ENCODE measurements at regions not wholly inside any gene's neighbourhood (a gene's known extent, or its start where the extent isn't known, plus 50 kb on each side); places are given as distances from the start of the nearest gene placed in this dataset.
"Not testable (repeated sequence)": the region's sequence is repeated elsewhere in the genome, so short reads cannot be mapped to it uniquely, and the experiment has no call there.

- H3K4me3 ChIP-seq (ENCODE audit: low read depth, low read length) = no peak overlapping the region
- no peak for DNase-seq (ENCODE audit: low read depth)
Observed at GRCh38 chr16:87040169-87041117, 276.7 kb downstream of the C16orf95 start.

DNA sequence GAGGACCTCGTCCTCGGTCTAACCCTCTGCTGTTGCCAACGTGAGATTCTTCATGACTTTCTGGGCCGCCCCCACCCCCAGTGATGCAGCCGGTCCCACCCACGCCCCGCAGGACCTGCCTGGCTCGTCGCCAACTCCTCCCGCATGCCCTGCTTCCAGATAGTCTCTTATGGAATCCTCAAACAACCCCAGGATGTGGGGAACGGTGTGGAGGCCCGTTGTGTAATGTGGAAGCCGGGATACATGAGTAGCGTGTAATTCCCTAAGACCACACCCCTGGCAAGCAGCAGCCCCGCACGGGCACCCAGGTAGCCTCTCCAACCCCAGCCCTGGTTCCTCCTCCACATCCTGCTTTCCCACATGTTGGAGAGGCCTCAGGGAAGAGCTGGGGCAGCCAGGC, 275.9 kb downstream of the C16orf95 start:
- DNase-seq (ENCODE audit: low read depth) = no peak
- no peak overlapping the region for H3K4me3 ChIP-seq (ENCODE audit: low read depth, low read length)

DNA sequence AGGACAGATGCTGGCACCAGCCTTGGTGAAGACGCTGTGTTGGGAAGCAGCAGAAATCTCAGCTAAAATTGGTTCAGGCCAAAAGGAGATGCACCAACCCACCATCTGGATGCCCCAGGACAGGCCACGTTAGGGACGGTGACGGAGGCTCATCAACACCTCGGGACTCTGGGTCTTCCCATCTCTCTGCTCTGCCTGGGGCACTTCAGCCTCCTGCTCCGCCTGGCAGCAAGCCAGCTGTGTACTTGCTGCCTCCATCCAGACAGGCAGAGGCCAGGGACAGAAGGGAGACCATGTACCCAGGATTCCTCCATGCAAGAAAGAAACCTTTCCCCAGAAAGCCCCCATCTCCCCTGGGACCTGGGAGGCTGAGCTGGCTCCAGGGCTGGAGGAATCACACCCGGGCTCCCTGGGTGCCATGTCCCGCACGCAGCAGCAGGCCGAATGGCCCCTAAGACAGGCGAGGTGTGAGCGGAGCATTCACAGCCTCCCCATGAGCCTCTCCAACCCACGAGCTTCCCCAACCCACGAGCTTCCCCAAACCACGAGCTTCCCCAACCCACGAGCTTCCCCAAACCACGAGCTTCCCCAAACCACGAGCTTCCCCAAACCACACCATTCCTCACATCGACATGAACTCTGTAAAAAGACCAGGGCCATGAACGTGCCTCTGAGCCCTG, 274.5 kb downstream of the C16orf95 start:
- DNase-seq (ENCODE audit: low read depth) = no peak
- H3K4me3 ChIP-seq (ENCODE audit: low read depth, low read length) = no peak overlapping the region

DNA sequence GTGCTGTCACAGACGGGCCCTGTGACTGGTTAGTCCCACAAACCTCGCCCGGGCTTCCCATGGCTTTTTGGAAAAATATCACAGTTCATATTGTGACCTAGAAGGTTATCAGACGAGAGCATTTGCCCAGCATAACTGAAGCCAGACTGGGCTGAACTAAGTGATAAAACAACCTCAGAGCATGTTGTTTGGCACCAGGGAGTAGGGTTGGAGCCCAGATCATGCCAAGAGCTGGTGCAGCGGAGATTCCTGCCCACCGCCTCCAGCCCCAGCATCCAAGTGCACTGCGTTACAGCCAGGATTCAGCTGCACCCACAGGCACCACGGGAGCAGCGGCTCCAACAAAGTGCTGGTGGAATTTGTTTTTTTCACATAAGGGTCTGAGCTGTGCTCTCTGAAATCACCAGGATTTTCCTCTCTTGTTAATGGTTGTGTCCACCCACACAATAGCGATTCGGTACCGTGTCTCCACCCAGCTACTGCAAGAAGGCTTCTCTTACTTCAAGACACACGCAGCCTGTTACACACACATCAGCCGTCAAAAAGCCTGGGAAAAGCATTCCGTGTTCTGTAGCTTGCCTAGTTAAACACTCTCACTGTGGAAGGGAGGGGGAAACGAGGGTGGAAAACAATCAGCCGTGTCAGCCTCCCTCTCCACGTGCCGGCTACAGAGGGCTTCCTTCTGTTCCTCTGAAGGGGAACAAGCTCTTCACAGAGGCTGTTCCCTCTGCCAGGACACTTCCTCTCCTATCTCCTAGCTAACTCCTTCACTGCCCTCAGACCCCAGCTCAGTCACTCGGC, 273.8 kb downstream of the C16orf95 start:
- no peak for DNase-seq (ENCODE audit: low read depth)

DNA sequence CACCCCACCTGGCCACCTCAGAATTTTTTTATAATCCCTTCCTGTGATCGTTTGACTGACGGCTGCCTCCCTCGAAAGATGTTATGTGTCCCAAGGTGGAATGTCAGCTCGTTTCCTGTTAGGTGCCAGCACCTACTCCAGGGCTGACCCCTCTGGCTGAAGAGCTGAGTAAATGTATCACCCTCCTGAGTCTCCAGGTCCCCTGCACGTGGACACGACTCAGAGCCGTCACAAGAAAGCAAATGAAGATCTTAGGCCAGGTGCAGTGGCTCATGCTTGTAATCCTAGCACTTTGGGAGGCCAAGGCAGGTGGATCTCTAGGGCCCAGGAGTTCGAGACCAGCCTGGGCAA, 273.2 kb downstream of the C16orf95 start:
- no peak overlapping the region for H3K4me3 ChIP-seq (ENCODE audit: low read depth, low read length)
- no peak for DNase-seq (ENCODE audit: low read depth)

More for the DNA sequence above, 273.8 kb downstream of the C16orf95 start:
- no peak overlapping the region for H3K4me3 ChIP-seq (ENCODE audit: low read depth, low read length)

GRCh38 chr16:87044829-87045228, 272.4 kb downstream of the C16orf95 start:
- no peak overlapping the region for H3K4me3 ChIP-seq (ENCODE audit: low read depth, low read length)
- DNase-seq (ENCODE audit: low read depth) = no peak

DNA sequence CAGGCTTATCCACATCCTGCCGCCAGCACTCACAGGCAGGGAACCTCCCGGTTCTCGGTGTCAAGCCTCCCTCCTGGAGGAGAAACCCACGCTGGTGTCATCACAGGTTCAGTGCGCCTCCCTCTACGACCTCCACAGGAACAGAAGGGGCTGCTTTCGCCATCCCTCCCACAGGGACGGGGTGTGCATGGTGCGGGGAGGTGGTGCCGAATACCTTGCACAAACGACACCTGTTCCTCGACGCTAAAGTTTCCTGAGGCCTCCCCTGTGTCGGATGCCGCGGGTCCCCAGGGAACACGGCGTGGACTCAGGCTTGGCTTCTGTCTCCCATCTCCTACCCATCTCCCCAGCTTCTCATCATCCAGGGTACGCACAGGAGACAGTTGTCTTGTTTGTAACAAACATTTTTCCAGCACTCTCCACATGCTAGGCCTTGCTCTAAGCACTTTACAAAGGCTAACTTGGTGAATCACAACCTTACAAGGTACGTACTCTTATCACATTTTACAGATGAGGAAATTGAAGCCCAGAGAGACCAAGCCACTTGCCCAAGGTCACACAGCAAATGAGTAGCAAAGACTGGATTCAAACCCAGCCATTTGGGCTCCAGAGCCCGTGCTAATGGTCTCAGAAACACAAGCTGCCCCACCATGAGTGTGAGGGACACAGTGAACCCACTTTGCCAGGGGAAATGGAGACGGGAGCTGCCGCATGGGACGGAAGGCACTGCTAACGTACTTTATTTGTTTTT, 271.6 kb downstream of the C16orf95 start:
- no peak for DNase-seq (ENCODE audit: low read depth)
- H3K4me3 ChIP-seq (ENCODE audit: low read depth, low read length) = no peak overlapping the region

- DNase-seq (ENCODE audit: low read depth) = no peak
- no peak overlapping the region for H3K4me3 ChIP-seq (ENCODE audit: low read depth, low read length)
Observed at GRCh38 chr16:87046235-87046634, 271.0 kb downstream of the C16orf95 start.

DNA sequence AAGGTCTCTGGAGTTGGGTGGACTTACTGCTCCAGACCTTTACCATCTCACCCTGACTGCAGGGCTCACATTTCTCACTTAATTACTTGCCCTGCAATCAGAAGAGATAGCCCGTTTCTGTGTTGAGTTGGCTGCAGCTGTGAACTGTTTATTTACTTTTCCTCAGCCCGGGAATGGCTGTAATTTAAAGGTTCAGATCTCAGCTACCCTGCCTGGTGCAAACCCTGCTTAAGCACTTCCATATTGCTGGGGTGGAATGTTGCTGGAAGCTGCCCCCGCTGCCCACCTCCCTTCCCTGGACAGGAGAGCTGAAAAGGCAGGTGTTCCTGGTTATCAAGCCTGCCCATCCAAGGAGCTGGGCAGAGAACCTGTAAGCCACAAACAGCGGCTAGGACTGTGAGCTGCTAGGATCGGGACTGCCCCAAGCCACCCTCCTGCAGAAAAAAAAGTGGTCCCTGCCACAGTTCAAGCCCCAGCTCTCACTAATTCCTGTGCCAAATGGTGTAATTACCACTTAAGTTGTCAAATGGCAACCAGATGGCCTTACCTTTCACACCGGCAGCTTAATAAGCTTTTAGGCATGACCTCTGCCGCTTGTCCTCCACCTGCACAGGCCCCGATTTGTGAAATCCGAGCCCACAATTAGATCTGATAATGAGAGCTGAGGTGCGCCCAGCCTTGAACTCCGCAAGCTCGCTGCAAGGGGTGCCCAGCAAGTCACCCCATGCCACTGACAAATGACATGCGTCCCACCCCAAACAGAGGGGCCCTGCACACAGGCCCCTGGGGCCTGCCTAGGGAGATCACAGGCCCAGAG, 269.8 kb downstream of the C16orf95 start:
- no peak for DNase-seq (ENCODE audit: low read depth)
- no peak overlapping the region for H3K4me3 ChIP-seq (ENCODE audit: low read depth, low read length)

DNA sequence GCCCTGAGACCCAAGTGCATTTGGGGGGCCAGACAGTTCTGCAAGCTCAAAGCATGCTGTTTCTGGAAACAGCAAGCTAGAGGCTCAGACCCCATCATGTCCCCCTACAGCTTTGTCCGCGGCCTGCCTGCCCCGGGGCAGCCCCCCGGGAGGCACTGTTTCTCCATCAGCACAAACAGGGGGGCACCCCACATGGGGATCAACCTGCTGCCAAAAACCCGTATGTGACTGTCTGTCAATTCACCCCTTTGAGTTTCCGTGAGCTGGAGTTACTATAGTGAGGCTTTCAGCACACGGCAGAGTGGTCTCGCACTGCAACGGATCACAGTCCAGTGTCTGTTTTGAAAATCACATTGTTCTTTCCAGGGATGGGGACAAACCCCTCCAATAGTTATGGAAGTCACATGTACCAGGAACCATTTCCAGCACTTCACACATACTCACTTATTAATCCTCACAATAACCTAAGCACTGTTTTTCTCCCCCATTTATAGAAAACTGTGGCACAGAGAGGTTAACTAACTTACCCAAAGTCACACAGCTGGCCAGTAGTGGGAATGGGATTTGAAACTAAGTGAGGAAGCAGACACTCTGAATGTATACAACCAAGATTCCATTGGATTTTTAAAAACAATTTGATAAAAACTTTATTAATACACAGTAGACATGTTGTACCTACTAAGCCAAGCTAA, 269.0 kb downstream of the C16orf95 start:
- no peak for DNase-seq (ENCODE audit: low read depth)
- no peak overlapping the region for H3K4me3 ChIP-seq (ENCODE audit: low read depth, low read length)

GRCh38 chr16:87048730-87049115, 268.5 kb downstream of the C16orf95 start:
- no peak overlapping the region for H3K4me3 ChIP-seq (ENCODE audit: low read depth, low read length)
- no peak for DNase-seq (ENCODE audit: low read depth)

GRCh38 chr16:87049216-87049615, 268.0 kb downstream of the C16orf95 start:
- DNase-seq (ENCODE audit: low read depth); H3K4me3 ChIP-seq (ENCODE audit: low read depth, low read length): not testable (repeated sequence)

DNA sequence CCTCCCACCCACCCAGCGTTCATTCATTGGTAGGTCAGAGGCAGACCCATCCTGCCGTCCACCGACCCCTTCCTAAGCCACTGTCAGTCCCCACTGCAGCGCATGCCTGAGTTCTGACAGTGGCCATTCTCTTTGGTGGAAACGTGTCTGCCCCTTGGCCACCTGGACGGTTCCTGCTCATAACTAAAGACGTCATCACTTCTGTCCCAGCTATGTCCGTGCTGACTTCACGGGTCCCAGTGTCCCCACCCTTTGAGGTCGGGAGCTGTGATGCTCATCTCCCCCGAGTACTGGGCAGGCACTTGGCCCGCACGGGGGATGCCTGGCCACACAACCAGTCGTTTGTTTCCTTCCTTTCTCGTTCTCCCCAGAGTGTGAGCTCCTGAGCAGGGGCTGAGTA, 267.1 kb downstream of the C16orf95 start:
- no peak for DNase-seq (ENCODE audit: low read depth)
- H3K4me3 ChIP-seq (ENCODE audit: low read depth, low read length) = no peak overlapping the region

DNA sequence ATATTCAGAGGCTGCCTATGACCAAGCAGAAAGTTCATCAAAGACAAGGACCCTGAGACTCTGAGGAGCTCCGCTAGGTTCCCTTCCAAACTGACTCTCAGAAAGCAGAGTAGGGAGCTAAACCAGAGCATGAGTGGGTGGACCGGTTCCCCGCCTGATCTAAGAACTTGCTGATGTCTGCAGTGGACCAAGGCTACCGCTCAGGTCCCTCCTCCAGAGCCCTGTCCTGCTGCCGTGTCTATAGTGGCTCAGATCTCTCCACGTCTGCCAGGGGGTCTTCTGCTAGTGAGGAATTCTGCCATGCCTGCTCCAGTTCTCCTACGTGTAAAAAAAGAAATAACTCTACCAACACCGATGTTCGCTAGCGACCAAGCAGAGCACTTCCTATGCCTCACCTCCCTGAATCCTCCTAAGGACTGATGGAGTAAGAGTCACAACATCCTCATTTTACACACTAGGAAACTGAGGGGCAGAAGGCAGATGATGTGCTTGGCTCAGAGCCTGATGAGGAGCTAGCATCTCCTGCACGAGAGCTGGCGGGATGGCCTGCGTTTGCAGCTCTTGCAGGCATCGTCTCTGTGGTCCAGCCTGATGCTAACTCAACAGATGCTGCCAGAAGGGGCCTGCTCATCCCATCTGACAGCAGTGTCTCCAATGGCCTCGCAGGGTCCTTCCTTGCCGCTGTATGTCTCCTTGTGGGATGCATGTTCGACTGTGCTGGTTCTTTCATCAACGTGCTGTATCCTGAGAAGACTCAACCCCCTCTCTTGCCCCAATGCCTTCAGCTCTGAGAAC, 265.5 kb downstream of the C16orf95 start:
- no peak for DNase-seq (ENCODE audit: low read depth)
- no peak overlapping the region for H3K4me3 ChIP-seq (ENCODE audit: low read depth, low read length)

- no peak for DNase-seq (ENCODE audit: low read depth)
- H3K4me3 ChIP-seq (ENCODE audit: low read depth, low read length) = no peak overlapping the region
Observed at GRCh38 chr16:87052506-87052905, 264.7 kb downstream of the C16orf95 start.

DNA sequence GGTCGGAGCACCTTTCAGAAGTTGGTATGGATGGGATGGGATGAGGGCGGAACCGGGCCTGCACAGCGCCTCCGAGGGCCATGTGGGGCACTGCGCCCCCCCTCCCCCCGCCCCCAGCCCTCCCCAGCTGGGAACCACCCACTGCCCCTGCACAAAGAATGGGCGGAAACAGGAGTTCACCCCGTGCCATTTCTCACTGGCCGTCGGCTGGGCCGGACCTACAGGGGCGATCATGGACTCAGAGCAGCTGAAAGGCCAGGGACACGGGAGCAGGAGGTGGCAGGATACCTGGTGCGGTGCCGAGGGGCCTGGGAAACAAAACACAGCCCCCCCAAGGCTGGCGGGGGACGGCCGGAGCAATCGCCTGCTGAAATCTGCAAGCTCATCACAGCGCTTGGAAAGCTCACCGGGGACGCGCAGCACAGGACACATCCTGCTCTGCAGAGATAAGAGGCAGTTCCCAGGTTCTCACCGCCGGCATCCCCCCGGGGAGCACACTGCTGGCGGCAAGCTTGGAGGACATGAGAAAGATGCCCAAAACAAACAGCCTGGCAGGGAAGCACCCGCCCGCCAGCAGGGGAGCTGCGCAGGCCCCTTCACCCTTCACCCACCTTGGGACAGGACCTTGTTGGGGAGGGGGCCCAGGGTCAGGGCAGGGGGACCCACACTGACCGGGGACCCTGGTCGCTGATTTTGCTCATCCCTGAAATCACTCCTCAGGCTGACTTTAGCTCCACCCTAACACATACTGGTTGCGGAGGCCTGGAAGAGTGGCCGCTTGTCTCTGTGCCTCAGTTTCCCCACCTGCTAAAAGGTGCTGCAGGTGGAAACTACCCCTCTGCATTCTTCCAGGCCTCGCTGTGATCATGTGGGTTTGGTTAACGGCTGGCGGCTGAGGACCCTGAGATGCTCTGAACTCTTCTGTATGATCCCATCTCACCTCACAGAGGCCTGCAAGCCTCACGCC, 263.9 kb downstream of the C16orf95 start:
- no peak overlapping the region for H3K4me3 ChIP-seq (ENCODE audit: low read depth, low read length)
- DNase-seq (ENCODE audit: low read depth) = no peak

Measured in skeletal muscle cell (primary cell).